HepG2 (cell line): ENCODE measurements at regions not wholly inside any gene's neighbourhood (a gene's known extent, or its start where the extent isn't known, plus 50 kb on each side); places are given as distances from the start of the nearest gene placed in this dataset.

ENCODE experiments used
- ATAC-seq: fragments of 200-7000 bp; cut with Tn5 transposase; 3 replicates; pipeline ENCODE4 v1.9.1; 2020; ENCODE audit warnings: mild to moderate bottlenecking, moderate library complexity
- BruUV-seq: library from RNA; stranded (reverse); fragments of 400-500 nt; replicated peaks from 2 replicates; lab custom pipeline; 2021; lab: Mats Ljungman, UMichigan
- CTCF ChIA-PET: fragments of 300-600 bp; formaldehyde crosslinking; extraction: SDS; loops from one replicate; lab custom pipeline; 2021; ENCODE audit warnings: low total read pairs, inconsistent platforms, low intra/inter-chr PET ratio; lab: Yijun Ruan, JAX
- POLR2A ChIA-PET: fragments of 350-600 bp; sonication (Branson Sonifier 250); formaldehyde crosslinking; loops from one replicate; lab custom pipeline; 2020; ENCODE audit warnings: antibody characterized with exemption, inconsistent platforms; lab: Yijun Ruan, JAX
- DNase-seq: peaks from one replicate; pipeline ENCODE4 v3.0.0-alpha.2; 2015; ENCODE audit warnings: low spot score
- FAIRE-seq: peaks from 3 replicates; lab custom pipeline; 2011; peaks lifted over from hg19 to GRCh38; lab: Jason Lieb, UNC
- H2AFZ ChIP-seq: one replicate; pipeline ENCODE4 v1.6.1; 2011; ENCODE audit warnings: low read length, inconsistent platforms
- H3K27ac ChIP-seq: fragments of 300-600 bp; 3 replicates; pipeline ENCODE4 v1.8.0; 2011; ENCODE audit warnings: mixed run types, mild to moderate bottlenecking, mixed read lengths, low read length, inconsistent platforms; ENCODE audit not compliant: insufficient read depth; ENCODE audit errors: extremely low read length
- H3K27me3 ChIP-seq, 2 experiments: fragments of 200-600 bp in 1 of 2; 2 replicates in 1 of 2; 3 replicates in 1 of 2; pipeline versions ENCODE4 v1.6.0 to v1.8.0; 2011; ENCODE audit warnings: low read length in 2 of 2, mild to moderate bottlenecking in 2 of 2, moderate library complexity in 2 of 2, inconsistent platforms in 1 of 2; ENCODE audit not compliant: insufficient read depth in 2 of 2, control insufficient read depth in 1 of 2
- H3K36me3 ChIP-seq, 2 experiments: fragments of 200-600 bp in 1 of 2; replicated peaks in 1 of 2; 2 replicates in 1 of 2; 3 replicates in 1 of 2; pipeline versions ENCODE4 v1.5.1 to v1.8.0; 2011; ENCODE audit warnings: low read length in 2 of 2, inconsistent platforms in 1 of 2; ENCODE audit not compliant: insufficient read depth in 2 of 2, control insufficient read depth in 1 of 2
- H3K4me1 ChIP-seq: 2 replicates; pipeline ENCODE4 v1.5.1; 2012; ENCODE audit warnings: low read length, inconsistent platforms; ENCODE audit not compliant: insufficient read depth
- H3K4me2 ChIP-seq: 2 replicates; pipeline ENCODE4 v1.6.0; 2011; ENCODE audit warnings: low read depth, low read length, inconsistent platforms
- H3K4me3 ChIP-seq, 3 experiments: fragments of 200-600 bp in 1 of 3; sonication (generic), shearing (Covaris generic) in 1 of 3; replicated peaks in 1 of 3; 2 replicates each; pipeline ENCODE4 v1.5.1; 2011 to 2016; ENCODE audit warnings: low read length in 3 of 3, inconsistent platforms in 2 of 3, low read depth in 2 of 3, mild to moderate bottlenecking in 2 of 3, control low read depth in 1 of 3, mixed read lengths in 1 of 3; ENCODE audit not compliant: insufficient read depth in 1 of 3
- H3K79me2 ChIP-seq: one replicate; pipeline ENCODE4 v1.6.1; 2011; ENCODE audit warnings: low read length, inconsistent platforms; ENCODE audit not compliant: insufficient read depth
- H3K9ac ChIP-seq: 2 replicates; pipeline ENCODE4 v1.6.0; 2011; ENCODE audit warnings: mild to moderate bottlenecking, low read depth, low read length, inconsistent platforms; ENCODE audit not compliant: insufficient read depth
- H3K9me3 ChIP-seq: 2 replicates; pipeline ENCODE4 v1.5.1; 2012; ENCODE audit warnings: mild to moderate bottlenecking, low read length
- H4K20me1 ChIP-seq: 2 replicates; pipeline ENCODE4 v1.6.0; 2011; ENCODE audit warnings: inconsistent platforms, mild to moderate bottlenecking, low read length, moderate library complexity; ENCODE audit not compliant: insufficient read depth
- HDAC6 ChIP-seq: fragments of 200-600 bp; sonication (generic); IDR thresholded peaks from 2 replicates; pipeline ENCODE4 v1.7.0; 2017; ENCODE audit warnings: mild to moderate bottlenecking, antibody characterized with exemption, low read length, low read depth
- JUN ChIP-seq: sonication (generic); formaldehyde crosslinking; IDR thresholded peaks from 2 replicates; pipeline ENCODE4 v1.4.0; 2020; ENCODE audit warnings: mild to moderate bottlenecking, missing genetic modification reagents
- KDM3A ChIP-seq: IDR thresholded peaks from 2 replicates; pipeline ENCODE4 v1.6.1; 2018; ENCODE audit warnings: low read depth, missing compliant biosample characterization
- PAF1 ChIP-seq: IDR thresholded peaks from 2 replicates; pipeline ENCODE4 v1.6.1; 2016; ENCODE audit warnings: missing genetic modification reagents, missing compliant biosample characterization
- RBFOX2 ChIP-seq: fragments of 200-400 bp; formaldehyde crosslinking; IDR thresholded peaks from 2 replicates; pipeline ENCODE4 v1.6.1; 2017; ENCODE audit warnings: low read depth, mild to moderate bottlenecking, low read length
- SRSF4 ChIP-seq: fragments of 200-400 bp; formaldehyde crosslinking; IDR thresholded peaks from one replicate; pipeline ENCODE4 v1.6.1; 2018; ENCODE audit warnings: mild to moderate bottlenecking, low read depth, low read length, moderate library complexity; ENCODE audit not compliant: poor library complexity, severe bottlenecking
- TFDP1 ChIP-seq: IDR thresholded peaks from 2 replicates; pipeline ENCODE4 v1.6.1; 2016; ENCODE audit warnings: missing compliant biosample characterization, missing genetic modification reagents, borderline replicate concordance
- ZFX ChIP-seq: sonication (generic); formaldehyde crosslinking; IDR thresholded peaks from 2 replicates; pipeline ENCODE4 v1.4.0; 2020; ENCODE audit warnings: mild to moderate bottlenecking, low read depth, missing genetic modification reagents, moderate library complexity
- ZNF296 ChIP-seq: sonication (generic); formaldehyde crosslinking; conservative IDR thresholded peaks from 2 replicates; pipeline ENCODE4 v1.5.0; 2020; ENCODE audit warnings: mild to moderate bottlenecking, missing genetic modification reagents
- ZNF382 ChIP-seq: sonication (generic); formaldehyde crosslinking; IDR thresholded peaks from 2 replicates; pipeline ENCODE4 v1.5.0; 2020; ENCODE audit warnings: missing genetic modification reagents, mild to moderate bottlenecking, borderline replicate concordance
- ZNF383 ChIP-seq: sonication (generic); formaldehyde crosslinking; IDR thresholded peaks from 2 replicates; pipeline ENCODE4 v1.4.0; 2020; ENCODE audit warnings: missing genetic modification reagents, mild to moderate bottlenecking, borderline replicate concordance
- WGBS: methylation state at CpG from one replicate; pipeline ENCODE4 v1.1.6; 2017; ENCODE audit warnings: low lambda C conversion rate; 5-methylcytosine and 5-hydroxymethylcytosine counted together
- in situ Hi-C: cut with HindIII; loops from 2 replicates; pipeline ENCODE4 v1.10.0; 2017; ENCODE audit warnings: low pct_unique_long_range_greater_than_20kb; ENCODE audit not compliant: extremely low pct_ligation_motif_present
- intact Hi-C: fragments of 100-400 bp; cut with micrococcal nuclease; formaldehyde crosslinking; loops from one replicate; pipeline ENCODE4 v1.10.0; 2022; ENCODE audit not compliant: unreplicated experiment
- TF ChIP-seq, protein P1 (sequence below): sonication (generic); formaldehyde crosslinking; IDR thresholded peaks from 2 replicates; pipeline ENCODE4 v1.5.1; 2020; ENCODE audit warnings: missing genetic modification reagents, mild to moderate bottlenecking, borderline replicate concordance

DNA sequence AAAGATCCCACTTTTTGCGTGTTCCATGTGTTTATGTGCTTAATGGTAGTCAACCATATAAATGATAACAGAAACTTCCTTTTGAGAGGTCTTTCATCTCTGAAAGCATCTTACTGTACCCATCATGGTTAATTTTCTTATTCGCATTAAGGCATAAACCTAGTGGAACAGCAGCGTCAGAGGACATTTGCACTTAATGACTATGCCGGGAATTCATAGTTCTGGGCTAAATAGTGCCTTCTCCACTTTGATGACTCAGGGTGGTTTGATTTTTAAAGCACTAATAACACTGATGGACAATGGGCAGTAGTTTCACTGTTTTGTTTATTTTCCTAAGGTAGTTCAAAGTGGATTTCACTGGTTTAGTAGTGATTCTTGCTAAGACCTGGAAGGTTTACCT lies 455.3 kb downstream of the DIPK2A start (continued):
- no peak for TF ChIP-seq KDM3A (CRISPR knock-in tag)
- TF ChIP-seq, all 625 proteins: peak for 0

DNA sequence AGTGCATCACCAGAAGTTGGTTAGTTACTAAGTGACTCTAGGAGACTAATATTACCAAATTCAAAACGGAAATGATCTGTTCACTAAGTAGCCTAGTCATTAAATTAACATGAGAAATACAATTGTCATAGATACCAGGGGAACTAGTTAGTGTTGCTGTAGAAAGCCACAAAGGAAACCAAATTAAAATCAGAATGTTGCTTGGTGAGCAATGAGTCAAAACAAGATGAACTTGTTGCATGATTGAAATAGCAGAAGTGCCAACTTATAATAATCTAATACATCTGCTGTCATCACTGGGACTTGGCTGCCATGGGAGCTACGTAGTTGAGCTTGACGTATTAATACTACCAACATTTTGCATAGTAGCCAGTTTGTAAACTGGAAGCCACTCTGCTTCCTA lies 458.1 kb downstream of the DIPK2A start:
- H3K4me1 ChIP-seq: no peaks in the 10 kb centered on the region
- no peaks in the 10 kb centered on the region for H3K9me3 ChIP-seq
- no peak for ATAC-seq
- no peak overlapping the region for H3K4me3 ChIP-seq
- H3K27me3 ChIP-seq: no peaks in the 10 kb centered on the region
- no TSS peak for BruUV-seq
- no peaks in the 10 kb centered on the region for H3K36me3 ChIP-seq
- no peak overlapping the region for H3K27ac ChIP-seq
- intact Hi-C loops: no loop called here
- ChIA-PET CTCF (no interaction called here), POLR2A (no interaction called here)
- TF ChIP-seq ZNF383 (CRISPR knock-in tag): no peak
- TF ChIP-seq TFDP1 (CRISPR knock-in tag): no peak
- TF ChIP-seq ZNF296 (CRISPR knock-in tag): no peak
- TF ChIP-seq JUN: no peak
- TF ChIP-seq HDAC6: no peak
- TF ChIP-seq SRSF4: no peak
- TF ChIP-seq, protein P1, sequence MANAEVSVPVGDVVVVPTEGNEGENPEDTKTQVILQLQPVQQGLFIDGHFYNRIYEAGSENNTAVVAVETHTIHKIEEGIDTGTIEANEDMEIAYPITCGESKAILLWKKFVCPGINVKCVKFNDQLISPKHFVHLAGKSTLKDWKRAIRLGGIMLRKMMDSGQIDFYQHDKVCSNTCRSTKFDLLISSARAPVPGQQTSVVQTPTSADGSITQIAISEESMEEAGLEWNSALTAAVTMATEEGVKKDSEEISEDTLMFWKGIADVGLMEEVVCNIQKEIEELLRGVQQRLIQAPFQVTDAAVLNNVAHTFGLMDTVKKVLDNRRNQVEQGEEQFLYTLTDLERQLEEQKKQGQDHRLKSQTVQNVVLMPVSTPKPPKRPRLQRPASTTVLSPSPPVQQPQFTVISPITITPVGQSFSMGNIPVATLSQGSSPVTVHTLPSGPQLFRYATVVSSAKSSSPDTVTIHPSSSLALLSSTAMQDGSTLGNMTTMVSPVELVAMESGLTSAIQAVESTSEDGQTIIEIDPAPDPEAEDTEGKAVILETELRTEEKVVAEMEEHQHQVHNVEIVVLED: no peak
- TF ChIP-seq RBFOX2: no peak
- TF ChIP-seq ZNF382 (CRISPR knock-in tag): no peak
- no peak for TF ChIP-seq PAF1 (CRISPR knock-in tag)
- no peak for TF ChIP-seq ZFX
- H2AFZ ChIP-seq: no peak overlapping the region
- FAIRE-seq: no peak
- H4K20me1 ChIP-seq: no peaks in the 10 kb centered on the region
- DNase-seq: no peak
- WGBS: 6% methylated on average over 3 of the region's 3 CpGs
- no peak overlapping the region for H3K4me2 ChIP-seq
- no peak overlapping the region for H3K9ac ChIP-seq
- in situ Hi-C loops: no loop called here
- H3K79me2 ChIP-seq: no peaks in the 10 kb centered on the region
